PC-9 (cell line): ENCODE measurements at regions not wholly inside any gene's neighbourhood (a gene's known extent, or its start where the extent isn't known, plus 50 kb on each side); places are given as distances from the start of the nearest gene placed in this dataset.

Experiments
- BruUV-seq: library from RNA; stranded (reverse); fragments of 400-500 nt; replicated peaks from 2 replicates; lab custom pipeline; 2021; lab: Mats Ljungman, UMichigan
- CTCF ChIA-PET: fragments of 300-600 bp; sonication (Branson Sonifier 250); formaldehyde crosslinking; loops from one replicate; lab custom pipeline; 2022; ENCODE audit warnings: antibody characterized with exemption; lab: Charles Lee
- POLR2A ChIA-PET: fragments of 300-600 bp; sonication (Branson Sonifier 250); formaldehyde crosslinking; loops from one replicate; lab custom pipeline; 2022; ENCODE audit warnings: antibody characterized with exemption; ENCODE audit not compliant: unreplicated experiment; lab: Charles Lee
- DNase-seq, 2 experiments: peaks; one replicate each; pipeline versions ENCODE4 v3.0.0 to v3.0.0-alpha.2; 2015 to 2022; ENCODE audit warnings: mixed read lengths in 1 of 2
- H2AFZ ChIP-seq: fragments of 200-600 bp; sonication (generic); 2 replicates; pipeline ENCODE4 v1.8.1; 2017; ENCODE audit warnings: antibody characterized with exemption
- H3F3A ChIP-seq: fragments of 200-600 bp; sonication (generic); 2 replicates; pipeline ENCODE4 v1.8.1; 2017; ENCODE audit warnings: antibody characterized with exemption, mild to moderate bottlenecking, low read depth; ENCODE audit not compliant: insufficient read depth
- H3K27ac ChIP-seq: fragments of 200-600 bp; sonication (generic); 2 replicates; pipeline ENCODE4 v1.6.1; 2016; ENCODE audit warnings: mixed run types
- H3K27me3 ChIP-seq: fragments of 200-600 bp; sonication (generic); 2 replicates; pipeline ENCODE4 v1.6.1; 2016; ENCODE audit warnings: low read depth, mixed run types; ENCODE audit not compliant: insufficient read depth
- H3K36me3 ChIP-seq: fragments of 200-600 bp; sonication (generic); 2 replicates; pipeline ENCODE4 v1.6.1; 2016; ENCODE audit warnings: low read depth, mixed run types
- H3K4me1 ChIP-seq: fragments of 200-600 bp; sonication (generic); replicated peaks from 2 replicates; pipeline ENCODE4 v1.6.1; 2016; ENCODE audit warnings: mixed run types; ENCODE audit not compliant: insufficient read depth
- H3K4me2 ChIP-seq: fragments of 200-600 bp; sonication (generic); 2 replicates; pipeline ENCODE4 v1.6.1; 2017; ENCODE audit warnings: mixed run types
- H3K4me3 ChIP-seq: fragments of 200-600 bp; sonication (generic); 2 replicates; pipeline ENCODE4 v1.6.1; 2016; ENCODE audit warnings: mixed run types
- H3K79me2 ChIP-seq: fragments of 200-600 bp; sonication (generic); 2 replicates; pipeline ENCODE4 v1.6.1; 2017; ENCODE audit warnings: low read depth, mixed run types
- H3K9me2 ChIP-seq: fragments of 200-600 bp; sonication (generic); 2 replicates; pipeline ENCODE4 v1.8.1; 2017; ENCODE audit warnings: mild to moderate bottlenecking; ENCODE audit not compliant: insufficient read depth
- H3K9me3 ChIP-seq: fragments of 200-600 bp; sonication (generic); 2 replicates; pipeline ENCODE4 v1.8.1; 2016; ENCODE audit warnings: low read depth; ENCODE audit not compliant: insufficient read depth
- H4K20me1 ChIP-seq: fragments of 200-600 bp; sonication (generic); 2 replicates; pipeline ENCODE4 v1.8.1; 2017; ENCODE audit not compliant: insufficient read depth
- CTCF ChIP-seq: fragments of 200-600 bp; sonication (generic); conservative IDR thresholded peaks from 2 replicates; pipeline ENCODE4 v1.6.1; 2017; ENCODE audit warnings: mixed run types, antibody characterized with exemption, mild to moderate bottlenecking, moderate library complexity
- EZH2 ChIP-seq: fragments of 200-600 bp; sonication (generic); IDR thresholded peaks from 2 replicates; pipeline ENCODE4 v1.8.0; 2017; ENCODE audit warnings: antibody characterized with exemption, low read depth
- intact Hi-C: fragments of 100-400 bp; cut with micrococcal nuclease; formaldehyde crosslinking; loops from one replicate; pipeline ENCODE4 v1.10.0; 2022; ENCODE audit not compliant: unreplicated experiment

- H3K4me3 ChIP-seq = no peak overlapping the region
- BruUV-seq = no TSS peak
- intact Hi-C loops = no loop called here
- DNase-seq = no peak
- H4K20me1 ChIP-seq = no peaks in the 10 kb centered on the region
- TF ChIP-seq EZH2 = no peak
- no peak for TF ChIP-seq CTCF
- POLR2A ChIA-PET = no interaction called here
- CTCF ChIA-PET = no interaction called here
- H3F3A ChIP-seq = no peaks in the 10 kb centered on the region
- no peaks in the 10 kb centered on the region for H3K79me2 ChIP-seq
- no peak overlapping the region for H3K4me2 ChIP-seq
- no peaks in the 10 kb centered on the region for H3K36me3 ChIP-seq
- H3K27me3 ChIP-seq = no peaks in the 10 kb centered on the region
- H3K27ac ChIP-seq = no peak overlapping the region
- no peaks in the 10 kb centered on the region for H3K9me3 ChIP-seq
- H2AFZ ChIP-seq = no peak overlapping the region
- H3K4me1 ChIP-seq = no peaks in the 10 kb centered on the region
- H3K9me2 ChIP-seq = no peaks in the 10 kb centered on the region
Observed at GRCh38 chr2:84204995-84205394, 254.1 kb downstream of the SUCLG1 start.

GRCh38 chr2:84202166-84202565 is 256.9 kb downstream of the SUCLG1 start:
- Histone ChIP-seq H3K36me3 (no peaks in the 10 kb centered on the region), H3K4me2 (no peak overlapping the region), H4K20me1 (no peaks in the 10 kb centered on the region), H3K4me3 (no peak overlapping the region), H3K9me3 (no peaks in the 10 kb centered on the region), H3K4me1 (no peaks in the 10 kb centered on the region), H3K27ac (no peak overlapping the region), H3K9me2 (no peaks in the 10 kb centered on the region), H3K27me3 (no peaks in the 10 kb centered on the region), H3F3A (no peaks in the 10 kb centered on the region), H3K79me2 (no peaks in the 10 kb centered on the region), H2AFZ (no peak overlapping the region)
- DNase-seq = no peak
- TF ChIP-seq CTCF (no peak), EZH2 (no peak)
- CTCF ChIA-PET = no interaction called here
- BruUV-seq = no TSS peak
- intact Hi-C loops = no loop called here
- POLR2A ChIA-PET = no interaction called here

GRCh38 chr2:84201158-84201557 is 257.9 kb downstream of the SUCLG1 start:
- intact Hi-C loops = no loop called here
- no peaks in the 10 kb centered on the region for H3K9me3 ChIP-seq
- ChIA-PET CTCF (no interaction called here), POLR2A (no interaction called here)
- DNase-seq = no peak
- no peaks in the 10 kb centered on the region for H3K9me2 ChIP-seq
- H3K4me3 ChIP-seq = no peak overlapping the region
- no peaks in the 10 kb centered on the region for H3K79me2 ChIP-seq
- no peak overlapping the region for H3K4me2 ChIP-seq
- no peaks in the 10 kb centered on the region for H3F3A ChIP-seq
- TF ChIP-seq EZH2 (no peak), CTCF (no peak)
- H3K36me3 ChIP-seq = no peaks in the 10 kb centered on the region
- H3K4me1 ChIP-seq = no peaks in the 10 kb centered on the region
- BruUV-seq = no TSS peak
- no peak overlapping the region for H2AFZ ChIP-seq
- H3K27ac ChIP-seq = no peak overlapping the region
- no peaks in the 10 kb centered on the region for H4K20me1 ChIP-seq
- H3K27me3 ChIP-seq = no peaks in the 10 kb centered on the region
